ENCODE measurements at regions not wholly inside any gene's neighbourhood (a gene's known extent, or its start where the extent isn't known, plus 50 kb on each side); places are given as distances from the start of the nearest gene placed in this dataset.

- WGBS, 2 experiments (ENCODE audit: extremely low coverage in 2 of 2, insufficient read length in 1 of 2) = no CpG with 5 or more reads among the region's 3 CpGs
- no peak overlapping the region for H2BK20ac ChIP-seq (ENCODE audit: low read depth, low read length)
- BruUV-seq (replicated peaks) = no TSS peak
- no peaks in the 10 kb centered on the region for H3K9me1 ChIP-seq (ENCODE audit: insufficient read depth, low read length)
- no peak overlapping the region for H3K4me3 ChIP-seq (ENCODE audit: insufficient read depth, low read depth, low read length)
- no peak for TF ChIP-seq MXI1 (IDR thresholded peaks at IDR 0.05; ENCODE audit: borderline replicate concordance, low read depth, low read length)
- TF ChIP-seq CTCF (conservative IDR thresholded peaks at IDR 0.05; ENCODE audit: low read depth, low read length) = no peak
- TF ChIP-seq SMC3 (IDR thresholded peaks at IDR 0.05; ENCODE audit: low read depth, low read length) = no peak
- TF ChIP-seq RCOR1 (IDR thresholded peaks at IDR 0.05; ENCODE audit: insufficient replicate concordance, low read length) = no peak
- TF ChIP-seq NFE2L2 (IDR thresholded peaks at IDR 0.05; ENCODE audit: low read depth, low read length) = no peak
- no peak for TF ChIP-seq RAD21 (IDR thresholded peaks at IDR 0.05; ENCODE audit: low read length)
- TF ChIP-seq CHD1 (IDR thresholded peaks at IDR 0.05; ENCODE audit: low read depth, low read length) = no peak
- TF ChIP-seq POLR2A (IDR thresholded peaks at IDR 0.05; ENCODE audit: low read depth, low read length) = no peak
- no peak for TF ChIP-seq FOS (IDR thresholded peaks at IDR 0.05; ENCODE audit: low read depth, low read length)
- H3K9ac ChIP-seq (ENCODE audit: low read depth, low read length) = no peak overlapping the region
- ChIA-PET CTCF (no interaction called here), POLR2A (ENCODE audit: unreplicated experiment) (no interaction called here)
- DNase-seq (no peak), ATAC-seq (ENCODE audit: low read depth) (no peak)
- H3K56ac ChIP-seq (ENCODE audit: extremely low read depth, insufficient read depth, low read length) = no peak overlapping the region
- H3K79me1 ChIP-seq (ENCODE audit: low read depth in 1 of 2, low read length in 2 of 2) = no peaks in the 10 kb centered on the region
- in situ Hi-C loops (cut with MboI; ENCODE audit: low sequenced_read_pairs) (no loop called here), dilution Hi-C loops (cut with HindIII; ENCODE audit: low sequenced_read_pairs, unreplicated experiment) (no loop called here), intact Hi-C loops (cut with micrococcal nuclease) (no loop called here)
- H2BK15ac ChIP-seq (ENCODE audit: low read depth, low read length) = no peak overlapping the region
- no peak overlapping the region for H2AFZ ChIP-seq (replicated peaks; ENCODE audit: low read length, poor library complexity)
- no peak overlapping the region for H3K4ac ChIP-seq (ENCODE audit: low read depth, low read length)
- no peak overlapping the region for H2BK5ac ChIP-seq (ENCODE audit: low read depth, low read length, poor library complexity, severe bottlenecking)
- no peak overlapping the region for H3K18ac ChIP-seq (ENCODE audit: low read depth, low read length)
- 0 out of 2 replicates have a peak, but pooled peaks cover 2% of the 10 kb centered on the region for H3K27me3 ChIP-seq (ENCODE audit: control insufficient read depth, insufficient read depth, low read length)
- H4K91ac ChIP-seq (ENCODE audit: insufficient read depth, low read depth, low read length) = no peak overlapping the region
- no peaks in the 10 kb centered on the region for H4K20me1 ChIP-seq (ENCODE audit: insufficient read depth, low read length)
- H3K14ac ChIP-seq (replicated peaks; ENCODE audit: low read depth, low read length) = no peak overlapping the region
- no peak overlapping the region for H3K4me2 ChIP-seq (ENCODE audit: low read depth, low read length)
- H2BK120ac ChIP-seq (ENCODE audit: low read depth, low read length) = no peak overlapping the region
- no peak overlapping the region for H4K8ac ChIP-seq (ENCODE audit: low read depth in 2 of 2, low read length in 2 of 2)
- no peak overlapping the region for H4K5ac ChIP-seq (ENCODE audit: low read depth, low read length)
- H2AK9ac ChIP-seq (replicated peaks; ENCODE audit: low read depth, low read length, poor library complexity) = no peak overlapping the region
- no peak overlapping the region for H2AK5ac ChIP-seq (ENCODE audit: low read depth, low read length)
- H3K36me3 ChIP-seq (ENCODE audit: control insufficient read depth, insufficient read depth, low read length) = no peaks in the 10 kb centered on the region
- H3K9me3 ChIP-seq (ENCODE audit: control insufficient read depth, insufficient read depth, low read length) = no peaks in the 10 kb centered on the region
- H3K4me1 ChIP-seq (ENCODE audit: control insufficient read depth, insufficient read depth, low read length) = no peaks in the 10 kb centered on the region
- no peak overlapping the region for H3K27ac ChIP-seq (ENCODE audit: insufficient read depth, low read length)
- no peak overlapping the region for H3K23ac ChIP-seq (ENCODE audit: low read depth, low read length)
Observed at GRCh38 chr4:112752510-112752909, 115.6 kb downstream of the LARP7 start.

Data from IMR-90 (cell line).